Progenitor cell of endocrine pancreas (in vitro differentiated cells): ENCODE measurements at regions not wholly inside any gene's neighbourhood (a gene's known extent, or its start where the extent isn't known, plus 50 kb on each side); places are given as distances from the start of the nearest gene placed in this dataset.

Experiments
- DNase-seq: peaks from one replicate; pipeline ENCODE4 v3.0.0; 2021; ENCODE audit warnings: low spot score; ENCODE audit not compliant: unreplicated experiment
- H3K27ac Mint-ChIP-seq: 2 replicates; pipeline ENCODE4 v1.8.0; 2021; ENCODE audit warnings: mild to moderate bottlenecking, moderate library complexity, mixed read lengths
- H3K27me3 Mint-ChIP-seq: 2 replicates; pipeline ENCODE4 v1.8.0; 2021; ENCODE audit warnings: mixed read lengths
- H3K36me3 Mint-ChIP-seq: 2 replicates; pipeline ENCODE4 v1.8.0; 2022; ENCODE audit warnings: mixed read lengths; ENCODE audit not compliant: insufficient read depth
- H3K4me1 Mint-ChIP-seq: 2 replicates; pipeline ENCODE4 v1.8.0; 2021; ENCODE audit warnings: low read depth, mixed read lengths
- H3K4me3 Mint-ChIP-seq: 2 replicates; pipeline ENCODE4 v1.8.0; 2021; ENCODE audit warnings: low read depth, mild to moderate bottlenecking, moderate library complexity, mixed read lengths
- H3K9me3 Mint-ChIP-seq: 2 replicates; pipeline ENCODE4 v1.8.0; 2021; ENCODE audit warnings: low read depth, mixed read lengths
- CTCF ChIP-seq: fragments of 200-600 bp; sonication (generic); IDR thresholded peaks from one replicate; pipeline ENCODE4 v1.5.0; 2021; ENCODE audit warnings: antibody characterized with exemption, mild to moderate bottlenecking; ENCODE audit not compliant: unreplicated experiment

GRCh38 chr6:78390066-78390465, 477.3 kb upstream of the IRAK1BP1 start:
- no peak overlapping the region for H3K4me3 Mint-ChIP-seq
- H3K9me3 Mint-ChIP-seq = peaks cover 29% of the 10 kb centered on the region
- peaks cover 3% of the 10 kb centered on the region for H3K36me3 Mint-ChIP-seq
- no peak overlapping the region for H3K27ac Mint-ChIP-seq
- H3K4me1 Mint-ChIP-seq = peaks cover 5% of the 10 kb centered on the region
- H3K27me3 Mint-ChIP-seq = no peaks in the 10 kb centered on the region
- TF ChIP-seq CTCF = no peak
- no peak for DNase-seq

- DNase-seq = no peak
- H3K9me3 Mint-ChIP-seq = peaks cover 3% of the 10 kb centered on the region
- no peaks in the 10 kb centered on the region for H3K27me3 Mint-ChIP-seq
- no peak overlapping the region for H3K4me3 Mint-ChIP-seq
- H3K36me3 Mint-ChIP-seq = no peaks in the 10 kb centered on the region
- H3K4me1 Mint-ChIP-seq = peaks cover under 1% of the 10 kb centered on the region
- H3K27ac Mint-ChIP-seq = no peak overlapping the region
- no peak for TF ChIP-seq CTCF
These were observed 469.9 kb upstream of the IRAK1BP1 start for GRCh38 chr6:78397499-78397898.

GRCh38 chr6:78398292-78398691, 469.1 kb upstream of the IRAK1BP1 start:
- H3K27ac Mint-ChIP-seq = no peak overlapping the region
- no peak for TF ChIP-seq CTCF
- H3K4me1 Mint-ChIP-seq = no peaks in the 10 kb centered on the region
- no peak overlapping the region for H3K4me3 Mint-ChIP-seq
- H3K9me3 Mint-ChIP-seq = peaks cover 5% of the 10 kb centered on the region
- DNase-seq = no peak
- H3K36me3 Mint-ChIP-seq = no peaks in the 10 kb centered on the region
- no peaks in the 10 kb centered on the region for H3K27me3 Mint-ChIP-seq

- H3K9me3 Mint-ChIP-seq = peaks cover 5% of the 10 kb centered on the region
- no peaks in the 10 kb centered on the region for H3K27me3 Mint-ChIP-seq
- no peak overlapping the region for H3K4me3 Mint-ChIP-seq
- no peak for TF ChIP-seq CTCF
- H3K36me3 Mint-ChIP-seq = no peaks in the 10 kb centered on the region
- DNase-seq = no peak
- H3K4me1 Mint-ChIP-seq = no peaks in the 10 kb centered on the region
- no peak overlapping the region for H3K27ac Mint-ChIP-seq
These were observed 467.3 kb upstream of the IRAK1BP1 start for GRCh38 chr6:78400076-78400475.

GRCh38 chr6:78427386-78427785, 440.0 kb upstream of the IRAK1BP1 start:
- H3K9me3 Mint-ChIP-seq = peaks cover 18% of the 10 kb centered on the region
- no peaks in the 10 kb centered on the region for H3K4me1 Mint-ChIP-seq
- H3K36me3 Mint-ChIP-seq = no peaks in the 10 kb centered on the region
- no peaks in the 10 kb centered on the region for H3K27me3 Mint-ChIP-seq
- no peak for TF ChIP-seq CTCF
- H3K4me3 Mint-ChIP-seq = no peak overlapping the region
- no peak overlapping the region for H3K27ac Mint-ChIP-seq
- no peak for DNase-seq
